ENCODE measurements at regions not wholly inside any gene's neighbourhood (a gene's known extent, or its start where the extent isn't known, plus 50 kb on each side); places are given as distances from the start of the nearest gene placed in this dataset.
A peak's percentile ranks its signal among the peaks of the same experiment; 100 is the strongest.

DNA sequence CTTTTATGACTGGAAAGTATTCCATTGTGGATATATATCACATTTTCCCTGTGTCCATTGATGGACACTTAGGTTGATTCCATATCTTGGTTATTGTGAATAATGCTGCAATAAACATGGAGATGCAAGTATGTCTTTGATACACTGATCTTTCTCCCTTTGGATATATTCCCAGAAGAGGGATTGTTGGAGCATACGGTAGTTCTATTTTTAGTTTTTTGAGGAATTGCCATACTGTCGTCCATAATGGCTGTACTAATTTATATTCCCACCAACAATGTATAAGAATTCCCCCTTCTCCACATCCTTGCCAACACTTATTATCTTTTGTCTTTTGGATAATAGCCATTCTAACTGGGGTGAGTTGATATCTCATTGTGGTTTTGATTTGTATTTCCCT, 54.9 kb upstream of the PITX1 start:
- H3K27me3 ChIP-seq: peaks cover 0 to 4% (median 0%) of the 10 kb centered on the region in 4 donors
- no peaks in the 10 kb centered on the region for H3K36me3 ChIP-seq
- no peak overlapping the region for H3K4me3 ChIP-seq
- intact Hi-C loops (cut with DNase I): no loop called here
- no peaks in the 10 kb centered on the region for H3K9me3 ChIP-seq
- no peak for DNase-seq
- H3K27ac ChIP-seq: no peak overlapping the region
- peaks cover 0 to 23% (median 4%) of the 10 kb centered on the region in 3 donors for H3K4me1 ChIP-seq
- no peak for TF ChIP-seq POLR2A (IDR thresholded peaks at IDR 0.05)
- TF ChIP-seq, protein P1, sequence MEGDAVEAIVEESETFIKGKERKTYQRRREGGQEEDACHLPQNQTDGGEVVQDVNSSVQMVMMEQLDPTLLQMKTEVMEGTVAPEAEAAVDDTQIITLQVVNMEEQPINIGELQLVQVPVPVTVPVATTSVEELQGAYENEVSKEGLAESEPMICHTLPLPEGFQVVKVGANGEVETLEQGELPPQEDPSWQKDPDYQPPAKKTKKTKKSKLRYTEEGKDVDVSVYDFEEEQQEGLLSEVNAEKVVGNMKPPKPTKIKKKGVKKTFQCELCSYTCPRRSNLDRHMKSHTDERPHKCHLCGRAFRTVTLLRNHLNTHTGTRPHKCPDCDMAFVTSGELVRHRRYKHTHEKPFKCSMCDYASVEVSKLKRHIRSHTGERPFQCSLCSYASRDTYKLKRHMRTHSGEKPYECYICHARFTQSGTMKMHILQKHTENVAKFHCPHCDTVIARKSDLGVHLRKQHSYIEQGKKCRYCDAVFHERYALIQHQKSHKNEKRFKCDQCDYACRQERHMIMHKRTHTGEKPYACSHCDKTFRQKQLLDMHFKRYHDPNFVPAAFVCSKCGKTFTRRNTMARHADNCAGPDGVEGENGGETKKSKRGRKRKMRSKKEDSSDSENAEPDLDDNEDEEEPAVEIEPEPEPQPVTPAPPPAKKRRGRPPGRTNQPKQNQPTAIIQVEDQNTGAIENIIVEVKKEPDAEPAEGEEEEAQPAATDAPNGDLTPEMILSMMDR (IDR thresholded peaks at IDR 0.05): no peak
- WGBS, 2 donors: 51 to 52% methylated on average over 2 of the region's 2 CpGs

GRCh38 chr5:135087950-135088349, 53.9 kb upstream of the PITX1 start:
- WGBS, 2 donors: 80% methylated on average over 1 of the region's 1 CpG; no CpG with 5 or more reads in 1 of the 2 donors
- DNase-seq: no peak
- intact Hi-C loops (cut with DNase I): no loop called here

GRCh38 chr5:135085936-135086725, 52.1 kb upstream of the PITX1 start:
- no peak for DNase-seq
- H3K36me3 ChIP-seq: peaks cover 0 to 9% (median 0%) of the 10 kb centered on the region in 3 donors
- peaks cover 0 to 4% (median 0%) of the 10 kb centered on the region in 4 donors for H3K27me3 ChIP-seq
- H3K4me3 ChIP-seq: no peak overlapping the region
- WGBS, 2 donors: 84% methylated on average over 11 to 12 of the region's 17 CpGs
- H3K4me1 ChIP-seq: peaks cover 0 to 26% (median 4%) of the 10 kb centered on the region in 3 donors
- TF ChIP-seq, protein P1 (IDR thresholded peaks at IDR 0.05): no peak
- no peak for TF ChIP-seq POLR2A (IDR thresholded peaks at IDR 0.05)
- H3K27ac ChIP-seq: peak overlapping the region in 2 of 4 donors; percentile 13 to 18
- intact Hi-C loops (cut with DNase I): no loop called here
- peaks cover 0 to 13% (median 11%) of the 10 kb centered on the region in 3 donors for H3K9me3 ChIP-seq

More at GRCh38 chr5:135087950-135088349, 53.9 kb upstream of the PITX1 start:
- Histone ChIP-seq H3K9me3 (no peaks in the 10 kb centered on the region), H3K36me3 (no peaks in the 10 kb centered on the region), H3K27me3 (peaks cover 0 to 4% (median 0%) of the 10 kb centered on the region in 4 donors), H3K4me1 (peaks cover 0 to 26% (median 4%) of the 10 kb centered on the region in 3 donors), H3K4me3 (no peak overlapping the region), H3K27ac (no peak overlapping the region)
- no peak for TF ChIP-seq POLR2A (IDR thresholded peaks at IDR 0.05)
- TF ChIP-seq, protein P1 (IDR thresholded peaks at IDR 0.05): no peak

DNA sequence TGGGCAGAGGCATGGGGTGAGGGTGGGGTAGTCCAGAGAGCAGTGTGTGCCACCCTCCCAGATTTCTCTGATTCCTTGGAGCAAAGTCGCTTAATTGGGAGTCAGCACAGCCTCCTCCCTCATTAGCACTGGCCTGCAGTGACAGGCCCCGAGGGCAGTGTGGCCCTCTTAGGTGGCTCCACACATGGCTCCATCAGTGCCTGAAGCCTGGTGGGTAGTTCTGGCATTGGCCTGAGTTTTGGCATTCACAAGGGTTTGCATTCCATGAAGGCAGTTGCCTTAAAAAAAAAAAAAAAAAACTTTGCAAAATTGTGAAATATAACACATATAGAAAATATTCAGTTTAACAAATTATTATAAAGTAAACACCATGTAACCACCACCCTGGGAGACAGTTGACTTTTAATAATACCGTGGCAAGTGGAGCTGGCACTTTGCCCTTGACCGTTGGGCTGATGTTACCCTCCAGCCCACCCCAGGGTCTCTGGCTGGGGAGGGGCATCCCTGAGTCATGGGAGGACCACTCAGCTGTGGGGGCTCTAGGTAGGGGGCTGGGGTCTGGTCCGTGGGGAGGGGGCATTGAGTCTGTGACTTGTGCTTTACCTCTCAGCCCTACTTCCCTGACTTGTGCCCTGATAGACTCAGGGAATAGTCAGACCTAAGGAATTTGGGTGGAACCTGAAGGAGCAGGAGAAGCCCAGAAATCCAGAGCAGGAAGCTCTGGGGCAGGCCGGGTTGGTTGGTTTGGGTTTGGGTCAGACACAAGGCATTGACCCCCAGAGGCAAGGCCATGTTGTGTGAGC, 51.3 kb upstream of the PITX1 start:
- Histone ChIP-seq H3K27ac (peak overlapping the region in 3 of 4 donors; percentile 13 to 18 (median 13)), H3K36me3 (peaks cover 0 to 9% (median 0%) of the 10 kb centered on the region in 3 donors), H3K4me3 (no peak overlapping the region), H3K4me1 (peaks cover 0 to 26% (median 4%) of the 10 kb centered on the region in 3 donors), H3K9me3 (peaks cover 0 to 21% (median 17%) of the 10 kb centered on the region in 3 donors), H3K27me3 (peaks cover 0 to 4% (median 0%) of the 10 kb centered on the region in 4 donors)
- intact Hi-C loops (cut with DNase I): no loop called here
- TF ChIP-seq, protein P1 (IDR thresholded peaks at IDR 0.05): peak in 1 of 6 experiments; percentile 4
- no peak for TF ChIP-seq POLR2A (IDR thresholded peaks at IDR 0.05)
- WGBS, 2 donors: 31 to 57% methylated on average over 4 of the region's 6 CpGs
- DNase-seq: no peak

All from esophagus squamous epithelium (tissue), 5 donors.